Erythroblast (primary cell): ENCODE measurements at regions not wholly inside any gene's neighbourhood (a gene's known extent, or its start where the extent isn't known, plus 50 kb on each side); places are given as distances from the start of the nearest gene placed in this dataset.

Source experiments
- GATA1 ChIP-seq: IDR thresholded peaks from 2 replicates; pipeline ENCODE4 v1.6.1; 2011; ENCODE audit warnings: low read depth, mild to moderate bottlenecking, control low read depth, low read length, moderate library complexity
- POLR2A ChIP-seq: IDR thresholded peaks from 2 replicates; pipeline ENCODE4 v1.6.1; 2011; ENCODE audit warnings: mild to moderate bottlenecking, low read length

DNA sequence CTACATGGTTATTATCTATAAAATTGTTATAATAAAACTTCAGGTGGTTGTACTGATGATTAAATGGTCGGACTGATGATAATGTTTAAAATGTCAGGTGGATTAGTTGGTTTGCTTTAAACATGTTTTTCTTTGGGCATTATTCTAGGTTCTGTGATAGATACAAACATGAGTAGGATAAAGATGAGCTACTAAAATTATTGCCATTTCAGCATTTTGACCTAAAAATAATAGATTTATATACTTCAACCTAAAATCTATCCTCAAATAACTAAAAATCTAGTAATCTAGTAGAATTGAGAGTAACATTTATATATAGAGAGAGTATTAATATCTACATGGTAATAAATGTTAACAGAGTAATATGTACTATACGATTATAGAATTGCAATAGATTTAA lies 241.7 kb upstream of the CDH8 start:
- TF ChIP-seq POLR2A = no peak
- no peak for TF ChIP-seq GATA1
